ENCODE measurements at regions not wholly inside any gene's neighbourhood (a gene's known extent, or its start where the extent isn't known, plus 50 kb on each side); places are given as distances from the start of the nearest gene placed in this dataset.

- H3K79me2 ChIP-seq (ENCODE audit: low read length): no peaks in the 10 kb centered on the region
- no peak overlapping the region for H3K27ac ChIP-seq (ENCODE audit: low read length)
- no peak overlapping the region for H3K9ac ChIP-seq (ENCODE audit: low read length)
- H3K4me2 ChIP-seq (ENCODE audit: low read length): no peak overlapping the region
- no peak overlapping the region for H2AFZ ChIP-seq (ENCODE audit: low read depth, low read length)
- H3K4me1 ChIP-seq (ENCODE audit: low read length): no peaks in the 10 kb centered on the region
- no peaks in the 10 kb centered on the region for H4K20me1 ChIP-seq (ENCODE audit: insufficient read depth, low read length)
- TF ChIP-seq CTCF (IDR thresholded peaks at IDR 0.05; ENCODE audit: low read depth, low read length) (no peak), EZH2phosphoT487 (IDR thresholded peaks at IDR 0.05; ENCODE audit: low read depth) (no peak)
- no peak overlapping the region for H3K4me3 ChIP-seq (ENCODE audit: low read length)
- H3K36me3 ChIP-seq (replicated peaks; ENCODE audit: low read depth, low read length): no peaks in the 10 kb centered on the region
- H3K9me3 ChIP-seq (ENCODE audit: insufficient read depth, low read length): no peaks in the 10 kb centered on the region
- no peaks in the 10 kb centered on the region for H3K27me3 ChIP-seq (ENCODE audit: low read depth, low read length)
Observed at GRCh38 chr15:87348746-87349145, 907.8 kb downstream of the NTRK3 start.

DNA sequence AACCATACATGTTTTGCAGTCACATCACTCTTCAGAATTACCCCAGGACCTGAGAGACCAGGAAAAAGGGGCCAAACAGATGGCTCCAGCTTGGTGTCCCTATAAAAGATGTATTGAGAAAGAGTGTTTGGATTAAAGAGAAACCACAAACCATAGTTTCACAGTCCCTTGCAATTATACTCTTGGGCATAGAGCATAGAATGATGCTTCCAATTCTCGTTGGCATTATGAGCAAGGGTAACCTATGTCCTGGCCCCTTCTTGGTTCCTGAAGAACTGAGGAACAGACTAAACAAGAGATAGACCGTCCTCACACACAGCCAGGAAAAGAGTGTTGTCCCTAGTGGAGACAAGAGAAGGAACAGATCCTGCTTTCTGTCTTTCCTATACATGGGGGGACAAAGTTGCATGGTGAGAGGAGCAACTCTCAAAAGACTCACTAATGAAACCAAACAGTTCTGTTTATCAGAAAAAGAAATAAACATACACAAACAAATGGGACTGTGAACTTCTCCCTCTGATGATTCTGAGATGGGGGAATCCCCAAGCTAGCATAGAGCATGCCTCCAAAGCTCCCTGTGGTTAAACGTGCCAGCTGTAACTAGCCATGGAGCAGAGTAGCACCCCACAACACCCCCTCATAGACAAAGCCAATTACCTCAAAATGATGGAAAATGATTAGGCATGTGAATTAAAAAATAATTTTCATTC, 908.6 kb downstream of the NTRK3 start:
- H3K4me1 ChIP-seq (ENCODE audit: low read length): no peaks in the 10 kb centered on the region
- no peaks in the 10 kb centered on the region for H3K27me3 ChIP-seq (ENCODE audit: low read depth, low read length)
- H3K27ac ChIP-seq (ENCODE audit: low read length): no peak overlapping the region
- no peak overlapping the region for H3K9ac ChIP-seq (ENCODE audit: low read length)
- H3K4me2 ChIP-seq (ENCODE audit: low read length): no peak overlapping the region
- H2AFZ ChIP-seq (ENCODE audit: low read depth, low read length): no peak overlapping the region
- H4K20me1 ChIP-seq (ENCODE audit: insufficient read depth, low read length): no peaks in the 10 kb centered on the region
- TF ChIP-seq CTCF (IDR thresholded peaks at IDR 0.05; ENCODE audit: low read depth, low read length) (no peak), EZH2phosphoT487 (IDR thresholded peaks at IDR 0.05; ENCODE audit: low read depth) (no peak)
- H3K79me2 ChIP-seq (ENCODE audit: low read length): no peaks in the 10 kb centered on the region
- H3K4me3 ChIP-seq (ENCODE audit: low read length): no peak overlapping the region
- H3K9me3 ChIP-seq (ENCODE audit: insufficient read depth, low read length): no peaks in the 10 kb centered on the region
- no peaks in the 10 kb centered on the region for H3K36me3 ChIP-seq (replicated peaks; ENCODE audit: low read depth, low read length)

DNA sequence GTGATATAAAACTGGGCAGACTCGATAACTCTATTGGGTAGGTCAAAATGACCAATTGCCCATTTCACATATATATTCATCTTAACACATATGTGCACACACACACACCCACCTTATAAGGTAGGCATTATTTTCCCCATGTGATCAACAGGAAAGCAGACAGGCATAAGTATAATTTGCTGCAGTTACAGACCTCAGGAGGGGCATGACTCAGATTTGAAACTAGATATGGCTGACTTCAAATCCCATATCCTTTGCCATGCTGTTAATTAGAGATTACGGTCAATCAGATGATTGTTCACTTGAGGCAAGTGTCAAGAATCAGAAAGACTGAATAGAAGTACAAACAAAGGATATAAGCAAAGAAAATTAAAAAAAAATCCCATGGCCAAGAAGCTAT, 910.6 kb downstream of the NTRK3 start:
- no peak for TF ChIP-seq EZH2phosphoT487 (IDR thresholded peaks at IDR 0.05; ENCODE audit: low read depth)
- Histone ChIP-seq H3K4me2 (ENCODE audit: low read length) (no peak overlapping the region), H3K9me3 (ENCODE audit: insufficient read depth, low read length) (no peaks in the 10 kb centered on the region), H3K9ac (ENCODE audit: low read length) (no peak overlapping the region), H3K79me2 (ENCODE audit: low read length) (no peaks in the 10 kb centered on the region), H3K4me1 (ENCODE audit: low read length) (no peaks in the 10 kb centered on the region), H3K27ac (ENCODE audit: low read length) (no peak overlapping the region), H3K4me3 (ENCODE audit: low read length) (no peak overlapping the region), H2AFZ (ENCODE audit: low read depth, low read length) (no peak overlapping the region), H3K27me3 (ENCODE audit: low read depth, low read length) (no peaks in the 10 kb centered on the region), H4K20me1 (ENCODE audit: insufficient read depth, low read length) (no peaks in the 10 kb centered on the region), H3K36me3 (replicated peaks; ENCODE audit: low read depth, low read length) (no peaks in the 10 kb centered on the region)

DNA sequence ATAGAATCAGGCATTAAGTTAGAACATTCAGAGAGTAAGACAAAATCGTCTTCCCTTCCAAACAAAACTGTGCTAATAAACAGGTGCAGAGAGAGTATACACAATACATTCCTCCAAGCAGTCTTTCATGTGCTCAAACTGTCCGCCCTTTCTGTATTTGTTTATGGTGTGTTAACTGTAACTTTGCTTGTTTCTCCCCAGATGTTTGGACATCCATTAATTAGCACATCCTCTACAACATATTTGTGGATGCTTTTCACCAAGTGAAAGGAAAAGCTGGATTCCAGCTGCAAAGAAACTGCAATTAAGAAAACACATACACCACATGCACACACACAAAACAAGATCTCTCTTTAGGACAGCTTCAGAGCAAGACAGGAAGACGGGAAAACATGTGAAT, 912.6 kb downstream of the NTRK3 start:
- no peak for TF ChIP-seq CTCF (IDR thresholded peaks at IDR 0.05; ENCODE audit: low read depth, low read length)
- TF ChIP-seq EZH2phosphoT487 (IDR thresholded peaks at IDR 0.05; ENCODE audit: low read depth): no peak
- no peaks in the 10 kb centered on the region for H3K27me3 ChIP-seq (ENCODE audit: low read depth, low read length)
- H3K9ac ChIP-seq (ENCODE audit: low read length): no peak overlapping the region
- H3K36me3 ChIP-seq (replicated peaks; ENCODE audit: low read depth, low read length): no peaks in the 10 kb centered on the region
- H3K4me3 ChIP-seq (ENCODE audit: low read length): no peak overlapping the region
- H3K9me3 ChIP-seq (ENCODE audit: insufficient read depth, low read length): no peaks in the 10 kb centered on the region
- H3K4me1 ChIP-seq (ENCODE audit: low read length): no peaks in the 10 kb centered on the region
- no peak overlapping the region for H2AFZ ChIP-seq (ENCODE audit: low read depth, low read length)
- H3K27ac ChIP-seq (ENCODE audit: low read length): no peak overlapping the region
- H4K20me1 ChIP-seq (ENCODE audit: insufficient read depth, low read length): no peaks in the 10 kb centered on the region
- no peaks in the 10 kb centered on the region for H3K79me2 ChIP-seq (ENCODE audit: low read length)
- no peak overlapping the region for H3K4me2 ChIP-seq (ENCODE audit: low read length)
